HG02840 (cell line): ENCODE measurements at regions not wholly inside any gene's neighbourhood (a gene's known extent, or its start where the extent isn't known, plus 50 kb on each side); places are given as distances from the start of the nearest gene placed in this dataset.
"Not testable (repeated sequence)": the region's sequence is repeated elsewhere in the genome, so short reads cannot be mapped to it uniquely, and the experiment has no call there.

ENCODE experiments used
- ATAC-seq: cut with Tn5 transposase; IDR thresholded peaks from one replicate; pipeline ENCODE4 v1.9.1; 2021; ENCODE audit warnings: mild to moderate bottlenecking, moderate library complexity, moderate number of reproducible peaks; ENCODE audit not compliant: unreplicated experiment, low FRiP score

DNA sequence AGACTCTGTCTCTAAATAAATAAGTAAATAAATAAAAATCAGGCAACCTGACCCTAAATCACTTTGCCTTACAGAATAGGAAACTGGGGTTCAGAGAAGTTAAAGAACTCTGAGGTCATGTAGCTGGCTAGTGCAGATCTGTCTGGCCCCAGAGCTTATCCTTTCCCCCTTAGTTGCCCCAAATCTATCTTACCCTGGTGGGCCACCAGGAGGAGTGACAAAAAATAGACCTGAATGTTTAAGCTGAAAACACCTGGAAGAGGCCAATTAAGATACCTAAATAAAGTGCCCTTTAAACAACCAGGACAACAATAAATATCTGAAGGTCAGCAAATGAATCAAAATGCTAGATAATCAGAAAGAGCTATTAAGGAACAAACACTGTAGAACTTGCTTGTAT is 59.7 kb downstream of the TEX35 start:
- no peak for ATAC-seq

DNA sequence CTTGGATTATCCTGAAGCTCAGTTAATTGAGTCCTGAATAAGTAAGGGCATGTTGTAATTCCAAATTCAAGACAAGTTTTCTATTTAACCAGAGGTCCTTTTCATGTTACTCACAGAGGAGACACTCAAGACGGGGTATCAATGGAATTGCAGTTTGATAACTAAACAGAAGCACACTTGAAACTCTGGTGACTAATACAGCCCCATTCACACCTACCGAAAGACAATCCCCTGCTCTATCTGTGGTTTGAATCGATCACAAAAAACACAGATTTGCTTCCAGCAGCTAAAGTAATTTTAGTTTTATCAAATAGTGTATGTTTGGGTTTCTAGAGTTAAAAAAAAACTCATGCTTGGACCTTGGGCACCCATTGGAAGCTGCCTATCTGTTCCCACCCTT is 60.4 kb downstream of the TEX35 start:
- ATAC-seq: no peak

DNA sequence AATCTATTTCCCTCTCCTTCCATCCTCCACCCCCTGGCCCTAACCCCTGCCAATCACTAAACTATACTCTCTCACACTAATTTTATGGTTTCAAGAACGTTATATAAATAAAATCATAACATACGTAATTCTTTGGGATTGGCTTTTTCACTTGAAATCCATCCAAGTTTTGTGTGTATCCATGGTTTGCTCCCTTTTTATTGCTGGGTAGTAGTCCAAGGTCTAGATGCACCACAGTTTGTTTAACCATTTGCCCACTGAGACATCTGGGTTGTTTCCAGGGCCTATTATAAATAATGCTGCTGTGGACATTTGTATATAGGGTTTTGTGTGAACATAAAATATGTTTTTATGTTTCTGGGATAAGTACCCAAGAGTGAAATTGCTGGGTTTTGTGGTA is 61.4 kb downstream of the TEX35 start:
- no peak for ATAC-seq

DNA sequence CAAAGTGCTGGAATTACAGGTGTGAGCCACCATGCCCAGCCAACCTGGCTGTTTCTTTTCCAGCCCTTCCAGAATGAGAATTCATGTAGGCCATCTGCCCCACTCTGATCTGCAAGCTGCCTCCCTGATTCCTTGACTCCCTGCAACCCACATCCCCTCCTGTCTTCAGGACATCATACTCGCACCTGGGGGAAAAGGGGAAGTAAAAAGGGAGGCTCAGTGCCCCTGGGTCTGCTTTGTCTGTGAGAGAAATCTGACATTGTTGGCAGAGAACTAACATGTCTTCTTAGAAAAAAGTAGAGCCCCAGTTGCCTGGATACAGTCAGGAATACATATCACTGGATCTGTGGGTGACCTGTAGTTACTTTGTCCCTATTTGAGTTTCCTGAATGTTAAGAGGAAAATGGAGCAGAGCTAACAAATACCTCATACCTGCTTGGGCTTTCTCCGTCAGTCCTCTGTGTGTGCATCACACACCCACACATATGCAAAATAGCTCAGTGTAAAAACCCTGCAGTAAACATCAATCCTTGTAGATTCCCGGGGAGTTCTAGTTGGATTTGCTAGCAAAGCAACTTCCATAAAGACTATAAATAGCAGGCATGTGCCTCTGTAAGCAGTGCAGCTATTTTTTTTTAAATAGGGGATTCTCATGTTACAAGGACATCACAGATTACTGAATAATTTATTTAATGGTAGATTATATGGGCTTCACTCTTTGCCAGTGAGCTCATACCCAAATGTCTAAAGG is 62.9 kb downstream of the TEX35 start:
- no peak for ATAC-seq

DNA sequence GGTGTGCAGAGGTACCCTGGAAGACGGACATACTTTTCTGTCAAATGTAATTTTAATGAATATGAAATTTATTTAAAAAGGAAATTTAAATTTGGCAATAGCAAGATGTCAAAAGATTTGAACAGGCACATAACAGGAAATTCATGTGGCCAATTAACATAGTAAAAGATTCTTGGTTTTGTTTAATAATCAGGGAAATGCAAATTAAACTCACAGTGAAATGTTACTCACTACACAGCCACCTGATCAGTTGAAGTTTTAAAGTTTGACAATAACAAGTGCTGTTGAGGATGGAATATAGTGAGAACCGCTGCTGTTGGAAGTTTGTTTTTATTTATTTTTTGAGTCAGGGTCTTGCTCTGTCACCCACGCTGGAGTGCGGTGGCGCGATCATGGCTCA is 63.9 kb downstream of the TEX35 start:
- ATAC-seq: no peak

DNA sequence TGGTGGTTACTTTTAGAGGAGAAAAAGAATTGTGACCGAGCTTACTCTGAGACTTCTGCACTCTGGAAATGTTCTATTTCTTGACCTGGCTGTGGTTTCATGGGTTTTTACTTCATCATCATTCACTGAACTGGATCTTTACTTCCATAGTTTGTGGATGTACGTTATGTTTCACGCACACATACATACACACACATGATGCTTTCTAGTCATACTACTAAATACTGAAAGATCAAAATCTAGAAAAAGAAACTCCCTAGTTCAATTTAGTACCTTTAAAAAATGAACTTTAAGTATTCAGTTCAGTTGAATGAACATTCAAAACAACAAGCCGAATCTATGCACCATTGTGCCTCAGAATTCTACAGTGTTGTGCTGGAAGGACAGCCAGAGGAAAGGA is 65.0 kb downstream of the TEX35 start:
- ATAC-seq: no peak

DNA sequence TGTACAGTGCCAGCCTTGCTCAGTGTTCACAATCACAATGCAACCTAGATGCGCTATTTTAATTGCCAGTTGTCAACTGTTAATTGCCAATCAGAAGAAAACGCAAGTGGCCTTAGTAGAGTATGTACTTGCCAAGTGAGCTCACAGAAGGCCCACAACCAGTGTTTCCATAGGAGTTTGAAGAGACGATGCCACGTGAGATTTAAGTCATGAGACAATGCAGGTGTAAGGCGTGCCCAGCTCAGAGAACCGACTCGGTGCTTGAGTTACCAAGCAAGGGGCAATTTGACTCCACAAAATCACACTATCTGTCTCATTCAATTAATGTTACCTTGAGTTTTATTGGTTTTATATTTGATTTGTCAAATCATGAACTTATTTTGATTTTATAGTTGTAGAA is 65.6 kb downstream of the TEX35 start:
- no peak for ATAC-seq

DNA sequence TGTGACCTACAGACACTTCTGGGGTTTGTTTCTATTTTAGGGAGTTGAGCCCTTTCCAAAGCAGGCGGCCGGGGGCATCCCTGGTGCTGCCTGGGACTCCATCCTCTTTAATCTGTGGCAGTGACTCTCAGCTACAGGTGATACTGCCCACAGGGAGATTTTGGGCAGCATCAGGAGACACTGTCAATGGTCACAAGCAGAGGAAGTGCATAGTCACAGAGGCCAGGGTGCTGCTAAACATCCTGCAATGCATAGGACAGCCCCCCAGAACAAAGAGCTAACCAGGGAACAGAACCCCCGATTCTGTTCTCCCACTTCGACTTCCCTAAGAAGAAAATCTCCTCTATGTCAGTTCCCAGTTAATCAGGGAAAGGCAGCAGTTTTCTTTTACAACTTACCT is 66.2 kb downstream of the TEX35 start:
- ATAC-seq: no peak

DNA sequence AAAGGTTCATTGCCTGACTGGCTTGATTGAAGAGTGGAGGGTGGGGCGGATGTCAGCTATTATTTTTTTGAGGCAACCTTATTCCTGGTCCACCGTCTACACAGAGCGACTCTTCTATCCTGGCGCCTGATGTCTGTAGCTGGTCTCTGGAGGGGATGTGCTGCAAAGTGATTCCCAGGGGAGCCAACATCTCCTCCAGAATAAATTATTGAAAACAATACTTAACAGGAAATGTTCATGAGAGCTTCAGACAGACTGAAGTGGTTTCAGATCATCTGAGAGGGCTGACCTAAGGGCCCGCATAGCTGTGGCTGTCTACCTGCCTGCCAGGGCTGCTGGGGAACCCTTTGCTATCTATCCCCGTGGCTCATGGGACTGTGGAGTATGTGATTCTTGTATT is 66.7 kb downstream of the TEX35 start:
- no peak for ATAC-seq

DNA sequence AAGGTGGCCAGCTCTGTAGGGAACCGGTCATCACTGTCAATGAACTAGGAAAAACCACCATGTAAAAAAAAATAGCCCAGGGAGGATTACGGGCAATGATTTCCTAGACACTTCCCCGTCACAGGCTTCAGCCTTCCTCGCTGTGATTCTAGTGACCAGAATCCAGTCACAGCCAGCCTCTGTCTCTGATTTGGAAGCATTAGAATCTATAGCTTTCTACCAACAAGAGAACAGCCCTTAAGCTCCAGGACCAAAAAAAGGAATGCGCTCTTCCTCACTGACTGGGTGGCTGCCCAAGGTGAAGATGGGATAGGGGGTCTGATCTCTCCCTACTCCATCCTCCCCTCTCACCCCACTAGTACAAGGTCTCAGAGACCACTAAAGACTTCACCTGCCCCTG is 67.2 kb downstream of the TEX35 start:
- ATAC-seq: no peak

DNA sequence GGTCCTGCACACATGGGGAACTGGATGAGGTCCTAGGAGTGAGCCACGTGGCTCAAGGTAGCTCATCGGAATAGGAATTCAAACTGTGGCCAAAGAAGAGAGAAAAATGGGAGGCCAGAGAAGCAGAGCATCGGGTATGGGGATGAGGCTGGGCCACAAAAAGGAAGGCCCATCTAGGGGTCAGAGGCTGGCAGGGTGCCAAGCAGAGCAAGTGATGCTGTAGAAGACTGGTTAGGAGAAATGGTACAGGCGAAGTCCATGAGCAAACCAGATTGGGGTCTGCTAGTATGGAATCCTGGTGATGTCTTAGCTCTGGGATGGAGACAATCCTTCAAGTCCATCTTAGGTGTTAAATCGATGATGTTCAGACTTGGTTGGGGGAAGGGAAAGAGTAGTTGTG is 68.0 kb downstream of the TEX35 start:
- no peak for ATAC-seq

DNA sequence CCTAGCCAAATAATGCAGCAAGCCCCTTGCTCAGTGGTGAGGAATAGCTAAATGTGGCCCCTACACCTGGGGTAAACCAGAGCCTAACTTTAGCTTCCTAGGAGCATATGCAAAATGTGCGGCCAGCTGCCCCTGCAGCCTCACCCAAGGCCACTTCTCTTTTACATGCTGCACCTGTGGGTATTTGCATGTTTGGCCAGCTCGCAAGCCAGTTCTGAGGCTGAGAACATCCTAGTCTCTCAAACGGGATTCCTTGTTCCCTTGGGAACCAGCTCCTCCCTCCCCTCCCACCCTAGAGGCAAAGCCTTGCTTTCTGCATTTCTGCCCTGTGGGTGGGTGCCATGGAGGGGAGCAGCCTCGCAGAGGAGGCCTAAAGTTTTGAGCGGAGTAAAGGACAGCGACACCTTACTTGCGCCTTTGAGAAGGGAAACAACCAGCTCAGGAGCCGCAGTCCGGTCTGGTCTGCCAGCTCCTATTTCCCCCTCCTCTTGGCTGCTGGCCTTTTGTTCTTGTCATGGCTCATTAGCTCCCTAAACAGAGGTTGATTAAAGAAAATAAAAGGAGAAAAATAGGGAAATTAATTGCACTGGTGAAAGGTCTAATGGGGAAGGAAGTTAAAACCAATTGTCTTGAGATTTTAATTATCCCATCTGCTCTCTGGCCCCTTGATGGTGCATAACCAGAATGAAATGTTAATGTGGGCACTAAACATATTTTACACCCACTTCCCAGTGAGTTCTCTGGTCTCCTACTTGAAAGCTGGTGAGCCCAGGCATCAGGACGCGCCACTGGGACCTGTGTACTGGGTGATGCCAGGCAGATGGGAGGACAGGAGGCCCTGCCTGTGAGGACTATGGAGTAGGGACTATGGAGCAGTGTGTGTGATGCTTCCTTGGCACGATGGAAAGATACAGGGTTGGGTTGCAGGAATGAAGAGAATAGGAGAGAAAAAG is 68.7 kb downstream of the TEX35 start:
- ATAC-seq: peak; percentile 83

DNA sequence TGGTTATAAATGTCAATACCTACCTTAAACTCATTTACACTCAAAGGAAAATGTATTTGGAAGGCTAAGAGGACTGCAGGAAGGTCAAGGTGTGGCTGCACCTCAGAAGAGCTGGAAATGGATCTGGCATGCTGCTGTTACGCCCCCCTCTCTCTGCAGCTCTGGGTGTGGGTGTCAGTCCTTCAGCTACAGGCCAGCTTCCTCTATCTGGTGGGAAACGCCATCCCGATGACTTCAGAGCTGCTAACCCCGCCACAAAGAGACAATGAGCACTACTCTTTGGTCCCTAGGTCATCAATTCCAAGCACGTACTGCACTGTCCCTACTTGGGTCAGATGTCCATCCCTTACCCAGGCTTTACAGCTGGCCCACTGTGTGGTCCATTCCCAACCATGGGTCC is 74.2 kb downstream of the TEX35 start:
- ATAC-seq: no peak

DNA sequence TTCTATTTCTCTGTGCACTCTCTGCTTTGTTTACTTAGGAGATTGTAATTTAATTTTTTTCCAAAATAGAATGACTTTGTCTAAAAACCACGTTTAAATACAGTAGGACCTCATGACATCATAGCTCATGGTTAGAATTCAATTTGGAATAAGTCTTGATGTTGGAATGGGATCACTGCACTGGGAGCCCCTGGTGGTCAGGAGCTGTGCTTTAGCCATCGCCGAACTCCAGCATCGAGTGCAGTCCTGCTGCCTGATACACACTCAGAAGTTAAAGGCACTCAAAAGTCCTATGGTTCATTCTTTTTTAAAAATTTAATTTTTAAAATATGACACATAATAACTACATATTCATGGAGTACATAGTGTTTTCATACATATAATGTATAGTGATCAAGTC is 75.1 kb downstream of the TEX35 start:
- ATAC-seq: no peak

DNA sequence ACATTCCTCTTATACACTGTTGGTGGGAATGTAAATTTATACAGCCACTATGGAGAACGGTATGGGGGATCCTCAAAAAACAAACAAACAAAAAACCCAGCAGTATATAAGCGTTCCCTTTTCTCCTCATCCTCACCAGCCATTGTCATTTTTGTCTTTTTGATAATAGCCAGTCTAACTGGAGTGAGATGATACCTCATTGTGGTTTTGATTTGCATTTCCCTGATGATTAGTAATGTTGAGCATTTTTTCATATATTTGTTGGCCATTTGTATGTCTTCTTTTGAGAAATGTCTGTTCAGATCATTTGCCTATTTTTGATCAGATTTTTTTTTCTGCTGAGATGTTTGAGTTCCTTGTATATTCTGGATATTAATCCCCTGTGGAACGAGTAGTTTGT is 76.1 kb downstream of the TEX35 start:
- ATAC-seq: not testable (repeated sequence)

DNA sequence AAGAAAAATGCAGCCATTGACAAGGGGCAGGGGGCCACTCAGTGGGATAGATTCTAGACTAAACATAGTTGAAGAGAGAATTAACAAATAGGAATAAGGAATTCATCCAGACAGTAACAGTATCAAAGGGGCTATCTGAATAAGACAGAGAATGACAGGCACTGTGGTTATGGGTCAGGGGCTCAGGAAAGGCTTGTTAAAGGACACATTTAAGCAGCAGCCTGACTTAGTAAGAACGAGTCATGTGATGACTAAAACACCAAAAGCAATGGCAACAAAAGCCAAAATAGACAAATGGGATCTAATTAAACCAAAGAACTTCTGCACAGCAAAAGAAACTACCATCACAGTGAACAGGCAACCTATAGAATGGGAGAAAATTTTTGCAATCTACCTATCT is 78.9 kb downstream of the TEX35 start:
- not testable (repeated sequence) for ATAC-seq

DNA sequence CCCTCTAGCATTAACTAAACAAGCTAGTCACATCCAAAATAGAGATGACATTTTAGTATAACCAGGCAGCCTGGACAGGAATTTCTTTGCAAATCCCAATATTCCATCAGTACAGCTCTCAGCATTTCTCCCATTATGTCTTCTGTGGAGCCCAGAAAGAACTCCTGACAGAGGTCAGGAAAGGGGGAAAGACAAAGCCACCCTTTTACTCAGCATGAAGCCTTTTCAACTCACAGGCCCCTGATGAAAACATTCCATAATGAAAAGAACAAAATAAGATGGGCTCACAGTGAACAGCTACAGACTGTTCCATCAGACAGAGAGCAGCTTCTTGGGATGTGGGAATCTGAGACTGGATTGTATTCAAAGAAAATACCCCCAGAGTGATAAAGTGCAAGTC is 80.6 kb downstream of the TEX35 start:
- no peak for ATAC-seq

DNA sequence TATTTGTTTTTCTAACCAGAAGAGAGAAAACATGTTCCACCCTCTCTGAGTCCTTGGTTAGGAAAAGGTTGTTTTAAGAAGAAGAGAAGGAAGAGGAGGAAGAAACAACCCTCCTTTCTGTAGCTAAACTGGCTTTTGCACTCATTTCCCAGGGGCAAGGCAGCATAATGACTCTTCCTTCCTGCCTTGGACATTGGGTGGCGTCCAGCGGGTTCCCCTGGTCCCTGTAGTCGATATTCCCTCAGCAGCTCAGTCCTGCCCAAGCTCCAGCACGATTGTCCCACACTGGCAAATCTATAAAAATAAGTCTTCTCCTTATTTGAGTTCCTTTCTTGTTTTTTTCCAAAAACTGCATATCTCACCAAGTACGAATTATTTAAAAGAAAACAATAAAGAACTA is 81.2 kb downstream of the TEX35 start:
- ATAC-seq: no peak

DNA sequence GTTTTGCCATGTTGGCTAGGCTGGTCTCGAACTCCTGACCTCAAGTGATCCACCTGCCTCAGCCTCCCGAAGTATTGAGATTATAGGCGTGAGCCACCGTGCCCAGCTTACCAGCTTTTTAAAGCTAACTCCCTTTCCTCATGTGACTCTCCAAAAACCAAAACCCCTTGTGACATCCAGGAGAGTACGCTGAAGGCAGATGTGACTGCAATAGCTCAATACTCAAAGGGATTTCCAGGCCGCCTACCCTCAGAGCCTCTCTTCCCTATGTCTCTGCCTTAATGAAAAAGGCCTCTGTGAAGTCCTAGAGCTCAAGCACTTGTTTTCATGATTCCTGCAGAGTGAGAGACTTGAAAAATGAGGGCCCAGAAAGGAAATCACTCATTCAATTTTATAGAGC is 82.6 kb downstream of the TEX35 start:
- ATAC-seq: no peak

DNA sequence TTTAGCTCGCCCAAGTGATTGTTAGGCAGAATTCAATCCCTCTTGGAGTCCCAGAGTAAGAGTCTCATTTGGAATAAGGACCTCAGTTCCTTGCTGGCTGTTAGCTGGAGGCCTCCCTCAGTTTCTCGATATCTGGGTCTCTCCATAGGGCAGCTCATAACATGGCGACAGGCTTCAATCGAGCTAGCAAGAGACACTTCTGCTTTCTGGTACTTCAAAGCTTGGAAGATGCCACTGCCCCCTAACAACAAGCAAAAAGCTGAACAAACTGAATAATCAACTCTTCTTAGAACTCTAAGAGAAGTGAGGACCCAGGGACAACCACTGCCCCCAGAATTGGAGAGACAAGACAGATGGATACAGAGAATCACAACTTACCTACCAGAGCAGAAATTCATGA is 86.2 kb downstream of the TEX35 start:
- ATAC-seq: no peak

DNA sequence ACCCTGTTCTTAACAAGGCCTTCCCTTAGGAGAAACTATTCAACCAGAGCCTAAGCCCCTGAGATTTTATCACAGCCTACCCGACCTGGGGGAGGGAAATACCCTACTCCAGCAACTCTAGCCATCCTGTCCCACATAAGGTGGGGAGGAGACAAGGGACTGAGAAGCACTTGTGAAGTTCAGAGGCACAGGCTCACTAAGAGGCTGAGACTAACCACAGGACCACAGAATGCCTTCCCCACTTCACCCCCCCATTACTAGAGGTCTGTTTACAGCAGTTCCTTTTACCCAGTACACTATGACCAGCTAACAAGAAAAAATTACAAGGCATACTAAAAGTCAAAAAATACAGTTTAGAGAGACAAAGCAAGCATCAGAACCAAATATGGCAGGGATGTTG is 86.8 kb downstream of the TEX35 start:
- ATAC-seq: no peak

DNA sequence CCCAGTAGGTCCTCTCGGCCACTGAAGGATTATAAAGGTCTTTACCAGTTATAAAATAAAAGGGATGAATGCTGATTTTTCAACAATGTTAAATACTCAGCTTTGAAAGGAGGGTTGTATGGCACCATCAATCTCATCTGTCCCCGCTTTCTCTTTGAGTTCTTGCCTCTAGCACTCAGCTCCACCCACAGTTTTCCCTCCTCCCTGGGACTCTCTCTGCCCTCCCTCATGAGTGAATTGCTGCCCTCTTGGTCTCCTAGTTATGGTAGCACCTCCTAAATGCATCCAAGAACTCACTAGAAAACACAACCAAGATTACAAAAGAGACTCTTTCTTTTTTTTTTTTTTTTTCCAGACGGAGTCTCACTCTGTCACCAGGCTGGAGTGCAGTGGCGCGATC is 91.0 kb downstream of the TEX35 start:
- ATAC-seq: no peak
